CD4-positive, alpha-beta T cell treated with Interleukin-4 for 1 hour (primary cell): ENCODE measurements at regions not wholly inside any gene's neighbourhood (a gene's known extent, or its start where the extent isn't known, plus 50 kb on each side); places are given as distances from the start of the nearest gene placed in this dataset.

Experiments used
- DNase-seq, 2 donors: peaks; one replicate each; pipeline ENCODE4 v3.0.0-alpha.2; 2020 to 2022

DNA sequence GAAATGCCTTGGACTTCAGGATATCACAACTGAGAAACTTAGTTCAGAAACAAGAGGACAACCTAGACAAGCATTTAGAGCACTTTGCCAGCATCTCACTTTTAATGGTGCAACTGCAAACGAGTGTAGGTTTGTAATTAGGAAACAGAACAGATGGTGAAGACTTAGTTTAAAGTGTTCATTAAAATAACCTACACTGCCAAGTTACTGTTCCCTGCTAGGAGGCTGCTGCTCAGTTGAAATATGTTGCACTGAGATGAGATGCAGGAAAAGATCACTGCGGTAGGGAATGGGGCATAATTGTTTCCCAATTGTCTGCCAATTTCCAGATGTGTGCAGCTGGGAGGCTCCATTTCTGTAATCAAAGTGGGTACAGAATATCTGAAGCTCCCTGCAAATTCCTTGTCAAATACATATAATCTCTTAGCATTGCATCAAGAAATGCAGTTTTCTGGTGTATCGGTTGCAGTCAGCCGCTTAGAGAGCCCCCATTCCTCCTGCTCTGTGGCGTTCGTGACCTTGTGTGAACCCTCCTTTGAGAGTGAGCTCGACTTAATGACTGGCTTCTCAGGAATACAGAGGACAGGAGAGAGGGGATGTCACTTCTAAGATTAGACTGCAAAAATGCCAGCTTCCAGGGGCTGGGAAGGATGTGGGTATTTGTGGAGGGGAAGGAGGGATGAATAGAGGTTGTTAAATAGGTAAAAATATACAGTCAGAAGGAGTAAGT, 448.9 kb downstream of the MED10 start:
- no peak for DNase-seq

DNA sequence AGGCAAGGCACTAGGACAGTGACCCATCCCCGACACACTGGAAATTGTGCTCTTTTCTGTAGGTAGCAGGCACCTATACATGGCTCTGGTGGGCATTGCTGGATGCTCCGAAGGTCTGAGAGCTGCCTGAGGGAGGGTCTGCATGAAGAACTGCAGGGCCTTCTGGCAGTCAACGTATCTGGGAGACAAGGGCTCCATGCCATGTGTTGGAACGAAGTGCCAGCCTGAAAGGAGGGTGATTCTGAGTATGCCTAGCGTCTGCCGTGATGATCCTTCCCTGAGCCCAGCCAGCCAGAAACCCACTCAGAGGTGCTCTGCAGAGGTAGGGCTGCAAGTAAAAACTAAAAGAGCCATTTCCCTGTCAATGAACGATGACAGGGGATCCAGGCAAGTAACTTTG, 453.2 kb downstream of the MED10 start:
- DNase-seq, result no peak

DNA sequence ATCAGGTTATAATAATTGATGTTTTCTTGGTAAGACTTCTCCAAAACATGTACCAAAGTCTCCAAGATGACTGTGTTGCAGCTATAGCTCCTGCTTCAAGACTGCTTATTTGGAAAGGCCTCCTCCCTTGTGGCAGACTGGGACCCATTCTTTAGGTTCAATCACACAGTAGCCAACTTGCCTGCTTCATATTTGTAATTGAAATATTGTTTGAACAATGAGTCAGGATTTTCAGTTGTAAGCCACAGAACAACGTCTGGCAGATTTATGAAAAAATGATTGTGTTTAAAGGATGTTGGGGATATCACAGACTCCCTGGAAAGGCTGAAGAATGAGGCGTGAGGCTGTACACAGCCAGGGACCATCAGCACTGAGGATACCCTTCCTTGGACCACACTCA, 458.9 kb downstream of the MED10 start:
- no peak for DNase-seq

DNA sequence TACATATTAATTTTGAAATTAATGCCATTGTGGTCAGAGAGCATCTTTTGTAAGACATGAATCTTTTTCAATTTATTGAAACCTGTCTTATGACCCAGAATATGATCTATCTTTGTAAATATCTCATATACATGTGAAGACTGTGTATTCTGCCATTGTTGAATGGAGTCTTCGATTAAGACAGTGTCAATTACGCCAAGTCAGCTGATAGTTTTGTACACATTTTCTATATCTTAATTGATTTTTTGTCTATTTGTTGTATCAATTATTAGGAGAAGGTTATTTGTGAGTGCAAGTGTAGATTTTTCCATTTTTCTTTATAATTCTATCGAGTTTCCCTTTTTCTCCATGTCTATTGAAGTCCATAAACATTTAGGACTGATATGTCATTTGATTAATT, 471.6 kb downstream of the MED10 start:
- no peak for DNase-seq

DNA sequence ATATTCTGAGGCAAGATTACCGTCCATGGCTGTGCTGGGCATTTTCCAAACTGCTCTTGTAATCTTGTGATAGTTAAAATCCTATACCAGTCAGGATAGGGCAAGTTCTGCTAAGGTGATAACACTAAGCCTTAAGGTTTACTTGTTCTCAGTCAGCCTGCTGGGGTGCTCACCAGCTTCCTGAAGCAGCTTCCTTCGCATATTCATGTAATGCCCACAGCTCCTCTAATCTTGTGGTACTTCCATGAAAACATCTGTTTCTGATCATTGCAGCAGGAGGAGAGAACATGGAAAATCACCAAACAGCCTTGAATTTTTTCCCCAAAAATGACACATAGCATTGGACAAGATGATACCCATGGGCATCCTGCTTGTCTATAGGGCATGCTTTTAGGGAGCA, 473.2 kb downstream of the MED10 start:
- no peak for DNase-seq

DNA sequence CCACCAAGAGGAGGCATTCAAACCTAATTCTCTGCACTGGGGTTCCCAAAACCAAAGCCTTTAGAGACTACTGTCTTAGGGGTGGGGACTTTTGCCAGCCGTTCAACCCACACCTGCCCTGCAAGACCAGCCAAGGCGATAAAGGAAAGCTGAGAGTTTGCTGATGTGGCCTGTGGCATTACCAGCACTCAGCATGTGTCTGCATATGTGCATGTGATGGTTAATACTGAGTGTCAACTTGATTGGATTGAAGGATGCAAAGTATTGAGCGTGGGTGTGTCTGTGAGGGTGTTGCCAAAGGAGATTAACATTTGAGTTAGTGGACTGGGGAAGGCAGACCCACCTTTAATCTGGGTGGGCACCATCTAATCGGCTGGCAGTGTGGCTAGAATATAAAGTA, 474.2 kb downstream of the MED10 start:
- no peak for DNase-seq

DNA sequence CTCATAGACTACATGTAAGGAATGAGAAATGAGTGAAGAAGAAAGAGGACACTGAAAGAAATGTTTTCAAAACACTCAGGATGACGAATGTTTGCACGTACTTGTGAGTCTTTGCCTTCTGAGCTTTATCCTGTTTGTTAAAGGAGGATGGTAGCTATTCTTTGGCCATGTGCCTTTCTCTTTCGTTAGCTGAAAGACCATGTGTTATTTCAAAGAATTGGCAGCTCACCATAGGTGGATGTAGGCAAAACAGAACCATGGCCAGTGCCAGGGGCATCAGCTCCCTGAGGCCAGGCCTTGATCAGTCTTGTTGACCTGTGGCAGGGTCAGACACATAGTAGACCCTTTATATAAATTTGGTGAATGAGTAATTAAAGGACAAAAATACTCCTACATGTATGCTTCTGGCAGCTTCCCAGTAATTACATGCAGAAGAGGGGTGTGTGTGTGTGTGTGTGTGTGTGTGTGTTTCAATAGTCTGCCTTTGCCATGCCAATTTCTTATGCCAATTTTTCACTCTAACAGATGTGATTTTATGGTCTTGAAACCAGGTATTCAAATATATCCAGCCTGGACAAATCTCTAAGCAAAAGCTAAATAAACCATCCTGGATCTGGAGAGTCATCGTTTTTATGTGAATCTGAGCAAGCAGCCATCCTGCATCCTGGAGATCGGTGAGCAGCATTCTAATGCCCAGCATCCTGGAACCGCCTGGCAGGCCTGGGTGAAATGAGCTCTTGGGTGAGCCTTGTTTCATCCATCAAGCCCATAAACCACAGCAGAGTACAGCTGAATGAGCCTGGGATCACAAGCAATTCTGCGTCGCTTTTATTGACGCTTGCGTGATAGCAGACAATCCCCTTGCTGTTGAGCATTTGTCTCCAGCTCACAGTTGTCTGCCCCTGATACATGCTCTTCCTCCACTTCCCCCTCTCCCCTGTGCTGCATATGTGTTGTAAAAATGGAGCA, 475.4 kb downstream of the MED10 start:
- DNase-seq, result no peak

DNA sequence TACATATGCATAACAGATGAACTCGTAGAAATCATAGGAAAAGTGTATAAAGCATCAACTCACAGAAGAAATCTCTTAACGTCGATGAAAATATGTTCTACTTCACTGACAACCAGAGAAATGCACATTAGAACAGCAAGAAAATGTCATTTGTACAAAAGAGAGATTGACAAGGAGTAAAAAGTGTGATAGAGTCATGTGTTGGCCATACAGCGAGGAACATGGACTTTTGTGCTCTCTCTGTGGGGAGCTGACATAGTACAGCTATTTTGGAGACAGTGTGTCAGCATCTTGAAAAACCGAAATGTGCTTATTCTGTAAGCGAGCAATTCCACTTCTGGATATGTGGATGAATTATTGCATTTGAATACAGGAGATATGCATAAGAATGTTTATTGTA, 477.9 kb downstream of the ICE1 start:
- DNase-seq, result no peak

DNA sequence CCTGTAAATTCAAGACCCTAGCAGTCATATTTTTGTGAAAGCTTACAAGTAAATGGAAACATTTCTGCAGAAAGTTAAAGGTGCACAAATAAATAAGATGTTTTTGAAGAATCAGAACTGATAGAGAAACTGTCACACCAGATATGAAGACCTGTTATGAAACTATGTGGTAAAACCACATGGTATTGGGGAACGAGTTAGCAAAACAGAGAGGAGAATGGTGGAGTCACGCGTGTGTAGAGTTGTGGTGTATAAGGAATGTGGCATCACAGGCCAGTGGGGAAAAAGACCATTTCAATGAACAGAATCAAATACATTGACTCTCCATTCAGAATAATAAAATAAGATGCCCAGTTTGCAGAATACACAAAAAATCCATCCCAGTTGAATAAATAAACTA, 477.2 kb downstream of the ICE1 start:
- DNase-seq, result no peak

DNA sequence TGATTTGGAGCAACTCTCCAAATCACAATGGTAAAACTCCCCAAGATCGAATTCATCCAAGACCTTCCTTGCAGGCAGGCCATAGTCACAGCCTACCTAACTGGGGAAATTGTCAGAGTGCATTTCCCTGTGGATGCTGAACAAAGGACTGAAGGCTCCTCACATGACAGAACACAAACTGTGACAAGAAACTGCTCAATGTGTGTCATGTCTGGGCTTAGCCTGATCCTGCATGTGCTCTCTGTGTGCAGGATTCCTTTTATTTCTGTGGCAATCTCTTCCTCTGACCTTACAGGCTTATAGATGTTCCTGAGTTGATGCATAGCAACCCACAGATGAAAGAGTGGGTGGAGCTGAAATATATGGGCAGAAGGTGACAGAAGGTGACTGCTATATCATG, 465.8 kb downstream of the ICE1 start:
- DNase-seq, result no peak

DNA sequence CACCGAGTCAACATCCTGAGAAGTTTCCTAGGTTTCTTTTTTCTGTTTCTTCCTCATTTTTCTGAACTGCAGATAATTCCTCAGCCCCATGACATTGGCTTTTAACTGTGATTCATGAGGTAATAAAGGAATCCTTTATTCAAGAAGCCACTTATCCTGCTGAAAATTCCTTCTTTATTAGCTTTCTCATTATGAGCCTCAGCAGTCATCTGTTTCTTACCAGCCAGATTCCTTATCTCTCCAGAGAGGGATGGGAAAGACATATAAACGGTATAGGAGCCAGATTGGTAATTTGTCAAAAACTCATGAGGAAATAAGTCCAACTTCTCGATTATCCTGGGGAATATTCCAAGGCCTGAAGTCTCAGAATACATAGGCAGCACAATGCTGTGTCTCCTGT, 465.4 kb downstream of the ICE1 start:
- DNase-seq, result no peak

DNA sequence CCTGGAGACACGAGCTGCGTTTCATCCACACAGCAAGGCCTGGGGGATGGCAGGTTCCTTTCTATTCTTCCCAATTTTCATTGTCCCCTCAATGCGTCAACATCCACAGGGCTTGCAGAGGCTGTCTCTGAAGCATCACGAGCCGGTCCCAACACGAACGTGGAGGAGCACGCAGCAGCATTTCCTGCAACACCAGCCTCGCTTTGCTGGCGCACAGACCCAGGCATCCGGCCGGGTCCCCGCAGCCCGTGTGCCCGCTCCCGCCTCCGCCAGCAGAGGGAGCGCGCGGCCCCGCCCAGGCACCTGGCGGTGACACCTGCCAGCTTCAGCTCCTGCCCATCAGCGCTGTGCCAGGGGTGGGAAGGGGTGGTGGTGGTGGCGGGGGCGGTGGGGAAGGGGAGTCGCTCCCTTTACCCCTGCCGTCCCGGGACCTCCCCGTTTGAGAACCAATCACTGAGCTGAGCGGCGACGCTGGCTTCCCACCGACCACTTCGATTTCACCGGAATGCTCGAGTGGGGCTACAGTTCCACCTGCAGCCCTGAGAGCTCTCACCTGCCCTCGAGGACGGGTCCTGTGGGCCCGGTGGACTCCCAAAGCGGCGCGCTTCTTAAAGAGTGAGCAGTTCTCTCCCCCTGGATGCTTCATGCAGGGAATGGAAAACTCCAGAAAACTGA, 464.5 kb downstream of the ICE1 start:
- no peak for DNase-seq

DNA sequence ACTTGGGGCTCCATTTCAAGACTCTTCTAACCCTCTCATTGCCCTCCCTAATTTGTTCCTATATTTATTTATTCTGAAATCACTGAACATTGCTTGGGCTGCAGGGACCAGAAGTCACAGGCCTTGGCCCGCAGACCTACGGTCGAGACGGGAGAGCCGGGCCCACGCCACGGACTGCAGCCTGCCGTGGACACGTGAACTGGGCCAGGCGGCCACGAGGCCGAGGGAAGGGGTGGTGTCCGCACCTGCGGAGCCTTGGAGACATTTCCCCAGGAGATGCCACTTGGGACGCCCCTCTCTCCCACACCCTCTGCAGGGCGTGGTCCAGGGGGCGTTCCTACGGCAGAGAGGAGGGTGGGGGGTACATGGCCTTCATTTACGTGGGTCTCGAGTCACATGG, 463.9 kb downstream of the ICE1 start:
- no peak for DNase-seq

DNA sequence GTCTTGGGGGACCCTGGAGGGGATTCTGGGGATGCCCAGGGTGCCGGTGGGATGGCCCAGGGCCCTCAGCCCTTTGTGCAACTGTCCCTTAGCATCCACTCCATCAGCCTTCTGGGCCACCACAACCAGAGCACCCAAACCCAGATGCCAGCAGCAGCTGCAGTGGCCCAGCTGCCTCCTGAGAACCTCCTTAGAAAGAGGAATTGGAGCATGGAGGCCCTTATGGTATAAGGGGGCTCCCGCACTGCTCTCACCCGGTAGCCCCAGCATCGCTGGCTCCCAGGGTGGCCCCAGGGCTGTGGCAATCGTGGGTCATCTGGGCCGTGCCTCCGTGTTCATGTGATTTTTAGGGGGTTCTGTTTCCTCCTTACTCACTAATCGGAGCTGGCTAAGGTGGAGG, 463.3 kb downstream of the ICE1 start:
- DNase-seq, result no peak

DNA sequence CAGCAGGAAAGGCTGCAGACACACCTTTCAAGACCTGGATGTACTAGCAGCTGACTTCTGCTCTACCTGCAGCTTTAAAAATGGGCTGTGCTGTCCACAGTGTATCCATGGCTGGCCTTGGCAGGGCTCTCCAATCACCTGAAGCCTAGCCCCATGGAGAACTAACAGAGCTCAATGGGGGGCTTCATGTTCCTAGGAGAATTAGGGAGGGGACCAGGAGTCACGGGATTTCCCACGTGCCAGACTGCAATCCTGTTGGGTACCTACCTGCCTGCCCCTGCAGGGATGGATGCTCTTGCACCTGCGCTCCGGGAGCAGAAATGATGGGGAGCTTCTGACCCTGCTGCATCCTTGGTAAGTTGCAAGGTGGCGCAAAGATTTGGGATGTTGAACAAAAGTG, 462.1 kb downstream of the ICE1 start:
- DNase-seq, result no peak

DNA sequence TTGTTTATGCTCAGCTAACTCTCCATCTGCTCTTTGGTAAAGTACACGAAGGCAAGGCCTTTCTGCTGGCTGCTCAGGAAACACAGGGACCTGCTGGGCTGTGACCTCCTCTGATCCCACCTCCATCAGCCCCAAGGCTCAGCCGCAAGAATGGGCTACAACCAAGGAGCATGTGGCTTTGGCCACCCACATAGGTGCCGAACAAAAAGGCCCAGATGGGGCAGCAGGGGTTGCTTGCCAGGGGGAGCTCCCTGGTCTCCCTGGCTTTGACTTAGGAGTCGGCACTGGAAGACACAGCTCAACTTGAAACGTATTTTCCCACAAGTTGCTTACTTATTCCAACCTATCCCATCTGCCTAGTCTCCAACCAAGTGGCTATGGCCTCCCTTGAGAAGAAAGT, 461.1 kb downstream of the ICE1 start:
- DNase-seq, result no peak

DNA sequence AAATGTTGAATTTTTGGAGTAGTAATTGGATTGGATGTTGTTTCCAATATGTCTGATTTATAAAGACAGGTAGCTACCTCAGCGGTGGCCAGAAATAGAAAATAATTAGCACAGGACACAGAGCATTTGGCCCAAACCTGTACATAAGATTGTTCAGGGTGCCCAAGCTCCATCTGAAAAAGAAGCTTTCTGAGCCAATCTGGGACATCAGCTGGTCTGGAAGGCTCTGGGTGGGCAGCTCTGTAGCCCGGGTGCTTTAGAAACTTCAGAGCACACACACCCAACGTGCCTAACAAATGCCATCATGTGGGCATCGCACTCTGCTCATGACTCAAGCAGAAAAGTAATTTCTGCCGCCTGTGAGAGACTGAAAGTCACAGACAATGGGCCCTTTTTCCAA, 460.7 kb downstream of the ICE1 start:
- DNase-seq, result no peak

DNA sequence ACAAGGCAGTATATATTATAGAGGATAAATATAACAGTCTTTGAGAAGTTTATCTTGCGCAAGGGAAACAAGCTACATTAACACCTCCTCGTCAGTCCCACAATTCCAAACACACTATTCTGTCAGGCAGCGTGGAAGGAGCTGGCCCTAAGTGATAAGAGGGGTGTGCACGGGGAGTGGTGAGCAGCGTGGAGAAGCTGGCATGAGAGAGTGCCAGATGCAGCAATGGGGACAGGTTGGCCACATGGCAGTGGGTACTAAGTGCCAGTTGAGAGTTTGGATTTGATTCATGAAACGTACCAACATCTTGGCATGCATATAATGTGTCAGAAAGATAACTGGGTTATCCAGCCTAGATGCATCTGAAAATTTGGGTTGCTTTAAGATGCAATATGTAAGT, 460.2 kb downstream of the ICE1 start:
- DNase-seq, result no peak

DNA sequence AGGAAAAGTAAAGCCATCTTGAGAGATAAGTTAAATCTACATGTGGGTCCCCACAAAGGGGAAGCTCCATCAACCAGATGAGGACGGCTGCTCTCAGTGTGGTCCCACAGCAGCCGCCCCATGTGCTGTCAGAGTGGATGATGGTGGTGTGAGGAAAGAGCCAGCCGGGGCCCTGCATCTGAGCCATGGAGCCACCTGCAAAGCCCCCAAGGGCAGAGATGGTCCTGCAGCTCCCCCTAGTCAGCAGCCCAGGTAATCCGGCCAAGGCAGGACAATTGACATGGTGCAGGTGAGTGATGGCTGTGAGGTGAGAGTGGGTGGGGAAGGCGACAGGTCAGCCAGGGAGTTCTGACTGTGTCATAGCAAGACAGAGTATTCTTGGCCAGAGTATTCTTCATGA, 458.8 kb downstream of the ICE1 start:
- no peak for DNase-seq

DNA sequence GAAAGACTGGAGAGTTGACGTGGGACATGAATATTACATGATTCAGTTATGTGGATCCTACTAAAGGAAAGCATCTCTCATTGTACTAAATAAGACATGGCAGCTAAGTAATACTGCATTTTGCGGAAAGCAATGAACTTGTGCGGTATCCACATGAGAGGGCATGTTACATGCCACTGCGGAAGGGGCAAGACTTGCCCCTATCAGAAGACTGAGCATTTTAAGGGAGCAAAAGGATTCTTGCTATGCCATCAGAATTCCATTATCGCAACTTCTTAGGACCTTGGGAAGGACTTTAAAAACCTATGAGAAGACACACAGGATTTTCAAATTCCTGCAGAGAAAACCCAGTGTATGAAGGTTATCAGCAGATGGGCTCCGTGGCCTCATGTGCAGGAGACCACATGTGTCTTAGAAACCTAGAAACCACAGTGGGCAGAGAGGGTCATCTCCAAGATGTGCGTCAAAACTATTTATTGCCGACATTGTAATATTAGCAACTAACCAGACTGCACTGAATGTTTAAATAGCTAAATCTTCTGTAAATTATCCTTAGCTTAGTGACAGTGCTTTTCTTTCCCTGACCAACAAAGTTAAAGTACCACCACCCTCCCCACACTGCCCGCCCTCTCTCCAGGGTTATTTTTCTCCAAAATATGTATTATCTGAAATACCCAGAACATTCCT, 457.7 kb downstream of the ICE1 start:
- no peak for DNase-seq

DNA sequence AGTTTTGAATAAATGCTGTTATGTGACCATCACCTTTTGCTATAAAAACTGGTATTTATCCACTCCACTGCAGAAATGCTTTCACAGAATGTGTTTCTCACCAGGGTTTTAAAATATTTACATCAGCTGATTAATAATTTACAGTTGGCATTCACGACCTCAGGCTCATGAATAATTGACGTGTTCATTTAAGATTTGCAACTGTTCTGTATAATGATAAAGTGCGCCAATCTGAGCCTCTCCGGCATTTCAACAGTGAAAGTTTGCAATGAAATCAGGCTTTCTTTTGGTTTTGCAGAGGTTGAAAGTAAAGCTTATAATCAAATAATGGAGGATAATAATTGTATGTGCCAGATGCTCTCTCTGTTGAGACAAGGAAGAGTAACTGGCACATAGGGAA, 434.9 kb downstream of the ICE1 start:
- no peak for DNase-seq

DNA sequence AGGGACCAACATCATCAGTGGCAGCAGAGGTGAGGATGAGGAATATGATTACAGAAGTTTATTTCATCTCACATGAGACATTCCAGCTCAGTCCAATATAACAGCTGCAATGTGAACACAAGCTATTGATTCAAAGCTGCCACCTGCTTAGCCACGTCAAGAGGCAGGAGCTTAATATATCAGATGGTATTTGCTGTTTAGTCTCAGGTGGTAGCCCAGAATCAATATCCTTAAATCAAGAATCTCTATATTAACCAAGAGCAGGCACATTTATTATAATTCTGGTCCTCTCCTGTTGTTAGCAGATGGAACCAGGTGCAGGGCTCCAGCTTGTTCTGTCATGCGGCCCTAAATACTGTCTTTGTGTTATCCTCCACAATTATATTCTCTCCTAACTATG, 431.6 kb downstream of the ICE1 start:
- DNase-seq, result no peak

DNA sequence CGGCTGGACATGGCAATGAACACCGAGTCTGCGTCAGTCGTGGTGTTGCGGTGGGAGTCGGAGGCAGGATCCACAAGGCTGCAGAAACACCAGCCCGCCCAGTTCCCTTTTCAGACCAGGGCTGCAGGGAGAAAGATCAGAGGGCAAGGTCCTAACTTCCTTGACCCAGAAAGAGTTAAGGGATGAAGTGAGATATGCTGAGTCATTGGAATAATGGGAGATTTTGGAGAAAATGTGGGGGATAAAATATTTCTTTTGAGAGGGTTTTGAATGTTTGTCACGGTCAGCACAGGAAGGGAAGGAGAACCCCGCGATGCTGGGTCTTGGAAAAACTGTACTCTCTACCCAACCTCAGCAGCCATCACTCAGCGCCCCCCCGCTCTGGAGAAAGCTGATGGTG, 416.0 kb downstream of the ICE1 start:
- DNase-seq, result no peak
